HL-60 (cell line): ENCODE measurements at regions not wholly inside any gene's neighbourhood (a gene's known extent, or its start where the extent isn't known, plus 50 kb on each side); places are given as distances from the start of the nearest gene placed in this dataset.

ENCODE experiments used
- POLR2AphosphoS5 ChIP-seq: IDR thresholded peaks from 2 replicates; pipeline ENCODE4 v1.6.1; 2012; ENCODE audit warnings: low read depth
- TF ChIP-seq, protein P1 (sequence below): IDR thresholded peaks from one replicate; pipeline ENCODE4 v1.5.1; 2011; ENCODE audit warnings: low read length, control low read depth, inconsistent platforms; ENCODE audit not compliant: insufficient read depth

DNA sequence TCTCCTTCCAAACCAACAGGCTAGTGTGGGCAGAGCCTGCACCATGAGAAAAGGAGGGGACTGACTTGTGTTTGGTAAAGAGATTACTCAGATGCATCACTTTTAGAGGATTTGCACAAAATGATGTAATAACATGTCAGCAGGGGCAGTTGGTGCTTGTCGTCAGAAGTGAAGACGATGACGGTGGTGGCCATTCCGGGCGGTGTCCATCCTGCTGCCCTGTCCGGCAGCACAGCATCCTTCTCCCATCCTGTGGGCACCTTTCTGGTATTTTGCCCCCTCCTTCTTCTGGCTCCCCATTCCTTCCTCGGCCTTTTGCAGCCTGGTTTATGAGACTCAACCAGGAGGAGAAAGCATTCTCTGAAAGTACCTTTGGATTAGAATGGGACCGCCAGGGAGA lies 160.1 kb downstream of the TEX29 start:
- TF ChIP-seq, protein P1, sequence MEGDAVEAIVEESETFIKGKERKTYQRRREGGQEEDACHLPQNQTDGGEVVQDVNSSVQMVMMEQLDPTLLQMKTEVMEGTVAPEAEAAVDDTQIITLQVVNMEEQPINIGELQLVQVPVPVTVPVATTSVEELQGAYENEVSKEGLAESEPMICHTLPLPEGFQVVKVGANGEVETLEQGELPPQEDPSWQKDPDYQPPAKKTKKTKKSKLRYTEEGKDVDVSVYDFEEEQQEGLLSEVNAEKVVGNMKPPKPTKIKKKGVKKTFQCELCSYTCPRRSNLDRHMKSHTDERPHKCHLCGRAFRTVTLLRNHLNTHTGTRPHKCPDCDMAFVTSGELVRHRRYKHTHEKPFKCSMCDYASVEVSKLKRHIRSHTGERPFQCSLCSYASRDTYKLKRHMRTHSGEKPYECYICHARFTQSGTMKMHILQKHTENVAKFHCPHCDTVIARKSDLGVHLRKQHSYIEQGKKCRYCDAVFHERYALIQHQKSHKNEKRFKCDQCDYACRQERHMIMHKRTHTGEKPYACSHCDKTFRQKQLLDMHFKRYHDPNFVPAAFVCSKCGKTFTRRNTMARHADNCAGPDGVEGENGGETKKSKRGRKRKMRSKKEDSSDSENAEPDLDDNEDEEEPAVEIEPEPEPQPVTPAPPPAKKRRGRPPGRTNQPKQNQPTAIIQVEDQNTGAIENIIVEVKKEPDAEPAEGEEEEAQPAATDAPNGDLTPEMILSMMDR, result no peak
- no peak for TF ChIP-seq POLR2AphosphoS5
